ENCODE measurements at regions not wholly inside any gene's neighbourhood (a gene's known extent, or its start where the extent isn't known, plus 50 kb on each side); places are given as distances from the start of the nearest gene placed in this dataset.

GRCh38 chr3:70829092-70829491, 516.7 kb upstream of the MDFIC2 start:
- WGBS (ENCODE audit: missing lambda C conversion rate): 72% methylated on average over 6 of the region's 6 CpGs
- Histone ChIP-seq H3K27ac (no peak overlapping the region), H3K4me1 (peaks cover 11% of the 10 kb centered on the region; the same call in 2 of the 3 replicates), H3K4me3 (no peak overlapping the region), H3K4me2 (0 out of 3 replicates have a peak overlapping the region, but pooled peaks have one; percentile 0), H3K9me3 (no peaks in the 10 kb centered on the region)
- ATAC-seq (peak in 1 of 2 experiments; percentile 59; a peak in 2 of 6 replicates), DNase-seq (ENCODE audit: low read depth in 1 of 2, low spot score in 1 of 2) (peak in 1 of 2 experiments; percentile 9), FAIRE-seq (no peak)
- POLR2A ChIA-PET: interaction anchor here (0.6 kb wide), 1 partner anchor 180 kb away, joined by 3 read pairs; no protein-coding TSS in a partner anchor
- no peak for TF ChIP-seq CHD2 (IDR thresholded peaks at IDR 0.05; ENCODE audit: low read length, partially characterized antibody)
- TF ChIP-seq RNF2 (IDR thresholded peaks at IDR 0.05; ENCODE audit: borderline replicate concordance, low read depth): no peak
- no peak for TF ChIP-seq RARB (CRISPR knock-in tag; IDR thresholded peaks at IDR 0.05)
- TF ChIP-seq MAZ (IDR thresholded peaks at IDR 0.05; ENCODE audit: borderline replicate concordance, low read depth, low read length): no peak
- no peak for TF ChIP-seq ELK1 (IDR thresholded peaks at IDR 0.05; ENCODE audit: low read depth, low read length)
- TF ChIP-seq MAFK (IDR thresholded peaks at IDR 0.05; ENCODE audit: partially characterized antibody): no peak
- TF ChIP-seq FOSB (CRISPR knock-in tag; IDR thresholded peaks at IDR 0.05): no peak
- CTCF ChIA-PET: no interaction called here

GRCh38 chr3:70824773-70825172, 512.3 kb upstream of the MDFIC2 start:
- DNase-seq (ENCODE audit: low read depth in 1 of 2, low spot score in 1 of 2) (peak; percentile 17 to 31), FAIRE-seq (peak; percentile 84), ATAC-seq (peak; percentile 56 to 76; a peak in 3 of 6 replicates)
- peak overlapping the region; percentile 12; the same call in 2 of the 3 replicates for H3K4me2 ChIP-seq
- H3K4me1 ChIP-seq: peaks cover 13% of the 10 kb centered on the region; the same call in 2 of the 3 replicates
- no peaks in the 10 kb centered on the region for H3K9me3 ChIP-seq
- POLR2A ChIA-PET: no interaction called here
- H3K27ac ChIP-seq: no peak overlapping the region
- TF ChIP-seq FOSL2 (IDR thresholded peaks at IDR 0.05) (0 out of 2 replicates have a peak, but pooled peaks have one; percentile 24), FOSL2 (CRISPR knock-in tag; IDR thresholded peaks at IDR 0.05) (peak; percentile 27; the same call in 1 of the 2 replicates), NPAS2 (CRISPR knock-in tag; IDR thresholded peaks at IDR 0.05; ENCODE audit: borderline replicate concordance) (no peak), GATA3 (IDR thresholded peaks at IDR 0.05; ENCODE audit: borderline replicate concordance) (peak; percentile 28; the same call in 1 of the 2 replicates), ATOH8 (CRISPR knock-in tag; IDR thresholded peaks at IDR 0.05; ENCODE audit: low read depth) (no peak), JUNB (IDR thresholded peaks at IDR 0.05) (peak; percentile 56; the same call in 1 of the 2 replicates), FOXS1 (CRISPR knock-in tag; IDR thresholded peaks at IDR 0.05) (no peak), NR3C1 (IDR thresholded peaks at IDR 0.05) (no peak), HOXB5 (CRISPR knock-in tag; IDR thresholded peaks at IDR 0.05) (peak; percentile 95; the same call in 1 of the 2 replicates), RFX5 (IDR thresholded peaks at IDR 0.05) (no peak), KDM5A (IDR thresholded peaks at IDR 0.05) (no peak), USF2 (IDR thresholded peaks at IDR 0.05) (no peak), ELK1 (IDR thresholded peaks at IDR 0.05; ENCODE audit: low read depth, low read length) (no peak), ZFP36 (IDR thresholded peaks at IDR 0.05; ENCODE audit: borderline replicate concordance, partially characterized antibody) (no peak)
- no peak overlapping the region for H3K4me3 ChIP-seq
- CTCF ChIA-PET: interaction anchor here (0.8 to 0.9 kb wide), 2 partner anchors 9 to 35 kb away, joined by 3 read pairs; no protein-coding TSS in a partner anchor
- WGBS (ENCODE audit: missing lambda C conversion rate): 3% methylated on average over 1 of the region's 1 CpG

- Histone ChIP-seq H3K9me3 (no peaks in the 10 kb centered on the region), H3K27ac (no peak overlapping the region), H3K4me1 (peaks cover 13% of the 10 kb centered on the region; the same call in 2 of the 3 replicates), H3K4me3 (no peak overlapping the region), H3K4me2 (peak overlapping the region; percentile 12; the same call in 2 of the 3 replicates)
- DNase-seq (ENCODE audit: low read depth in 1 of 2, low spot score in 1 of 2) (no peak), FAIRE-seq (no peak), ATAC-seq (no peak)
- CTCF ChIA-PET: no interaction called here
- 93% methylated on average over 2 of the region's 2 CpGs for WGBS (ENCODE audit: missing lambda C conversion rate)
- POLR2A ChIA-PET: no interaction called here
- TF ChIP-seq SREBF2 (IDR thresholded peaks at IDR 0.05): no peak
- no peak for TF ChIP-seq HES2 (IDR thresholded peaks at IDR 0.05)
- no peak for TF ChIP-seq RARB (CRISPR knock-in tag; IDR thresholded peaks at IDR 0.05)
- no peak for TF ChIP-seq CTCF (IDR thresholded peaks at IDR 0.05)
- TF ChIP-seq HDAC2 (IDR thresholded peaks at IDR 0.05): no peak
- no peak for TF ChIP-seq ATOH8 (CRISPR knock-in tag; IDR thresholded peaks at IDR 0.05; ENCODE audit: low read depth)
- TF ChIP-seq CBX8 (IDR thresholded peaks at IDR 0.05): no peak
- no peak for TF ChIP-seq ZSCAN20 (CRISPR knock-in tag; IDR thresholded peaks at IDR 0.05)
- no peak for TF ChIP-seq JUN (IDR thresholded peaks at IDR 0.05)
Observed at GRCh38 chr3:70824078-70824477, 511.6 kb upstream of the MDFIC2 start.

Measured in A549 (cell line).